Activated naive CD8-positive, alpha-beta T cell treated with anti-CD3 and anti-CD28 coated beads, Interleukin-2, amount 10 ng/mL, durations not matched to agents 7 days and 5 days (primary cell): ENCODE measurements at regions not wholly inside any gene's neighbourhood (a gene's known extent, or its start where the extent isn't known, plus 50 kb on each side); places are given as distances from the start of the nearest gene placed in this dataset.
"Not testable (repeated sequence)": the region's sequence is repeated elsewhere in the genome, so short reads cannot be mapped to it uniquely, and the experiment has no call there.

Experiments used
- ATAC-seq: fragments of 150-1000 bp; cut with Tn5 transposase; one replicate; pipeline ENCODE4 v1.10.0; 2021; ENCODE audit warnings: low read depth, moderate library complexity
- POLR2A ChIA-PET: fragments of 350-600 bp; sonication (Branson Sonifier 250); formaldehyde crosslinking; loops from one replicate; lab custom pipeline; 2021; ENCODE audit warnings: antibody characterized with exemption; lab: Charles Lee
- DNase-seq: peaks from one replicate; pipeline ENCODE4 v3.0.0; 2021
- H3K27ac Mint-ChIP-seq: one replicate; pipeline ENCODE4 v1.8.0; 2022; ENCODE audit warnings: mild to moderate bottlenecking, mixed read lengths
- H3K27me3 Mint-ChIP-seq: one replicate; pipeline ENCODE4 v1.8.0; 2022; ENCODE audit warnings: mild to moderate bottlenecking, moderate library complexity, mixed read lengths
- H3K36me3 Mint-ChIP-seq: one replicate; pipeline ENCODE4 v1.8.0; 2021; ENCODE audit warnings: mild to moderate bottlenecking, mixed read lengths
- H3K4me1 Mint-ChIP-seq: one replicate; pipeline ENCODE4 v1.8.0; 2021; ENCODE audit warnings: mixed read lengths
- H3K4me3 Mint-ChIP-seq: one replicate; pipeline ENCODE4 v1.8.0; 2022; ENCODE audit warnings: mild to moderate bottlenecking, moderate library complexity, mixed read lengths
- H3K9me3 Mint-ChIP-seq: one replicate; pipeline ENCODE4 v1.8.0; 2021; ENCODE audit warnings: mixed read lengths

GRCh38 chr11:23573429-23573828 is 713.2 kb upstream of the CCDC179 start:
- H3K9me3 Mint-ChIP-seq, result no peaks in the 10 kb centered on the region
- ATAC-seq, result no peak
- H3K4me1 Mint-ChIP-seq, result no peaks in the 10 kb centered on the region
- H3K27me3 Mint-ChIP-seq, result no peaks in the 10 kb centered on the region
- no peak overlapping the region for H3K4me3 Mint-ChIP-seq
- POLR2A ChIA-PET, result no interaction called here
- no peaks in the 10 kb centered on the region for H3K36me3 Mint-ChIP-seq
- DNase-seq, result no peak
- no peak overlapping the region for H3K27ac Mint-ChIP-seq

GRCh38 chr11:23574149-23574548 is 713.9 kb upstream of the CCDC179 start:
- Mint-ChIP-seq H3K27me3 (no peaks in the 10 kb centered on the region), H3K4me3 (no peak overlapping the region), H3K27ac (no peak overlapping the region), H3K4me1 (no peaks in the 10 kb centered on the region), H3K36me3 (no peaks in the 10 kb centered on the region), H3K9me3 (no peaks in the 10 kb centered on the region)
- DNase-seq, result no peak
- POLR2A ChIA-PET, result no interaction called here
- ATAC-seq, result no peak

- H3K27ac Mint-ChIP-seq, result no peak overlapping the region
- DNase-seq, result no peak
- no peak overlapping the region for H3K4me3 Mint-ChIP-seq
- no peaks in the 10 kb centered on the region for H3K36me3 Mint-ChIP-seq
- H3K4me1 Mint-ChIP-seq, result no peaks in the 10 kb centered on the region
- POLR2A ChIA-PET, result no interaction called here
- ATAC-seq, result no peak
- no peaks in the 10 kb centered on the region for H3K9me3 Mint-ChIP-seq
- no peaks in the 10 kb centered on the region for H3K27me3 Mint-ChIP-seq
Observed at GRCh38 chr11:23577296-23577695, 717.0 kb upstream of the CCDC179 start.

- no peaks in the 10 kb centered on the region for H3K4me1 Mint-ChIP-seq
- H3K27ac Mint-ChIP-seq, result no peak overlapping the region
- H3K27me3 Mint-ChIP-seq, result no peaks in the 10 kb centered on the region
- no peaks in the 10 kb centered on the region for H3K9me3 Mint-ChIP-seq
- H3K36me3 Mint-ChIP-seq, result no peaks in the 10 kb centered on the region
- ATAC-seq (no peak), DNase-seq (no peak)
- no peak overlapping the region for H3K4me3 Mint-ChIP-seq
- POLR2A ChIA-PET, result no interaction called here
Observed at GRCh38 chr11:23585416-23586104, 725.3 kb upstream of the CCDC179 start.

- Mint-ChIP-seq H3K4me3 (no peak overlapping the region), H3K36me3 (no peaks in the 10 kb centered on the region), H3K4me1 (no peaks in the 10 kb centered on the region), H3K9me3 (no peaks in the 10 kb centered on the region), H3K27me3 (no peaks in the 10 kb centered on the region), H3K27ac (no peak overlapping the region)
- ATAC-seq (no peak), DNase-seq (no peak)
- POLR2A ChIA-PET, result no interaction called here
Observed at GRCh38 chr11:23586173-23586572, 725.9 kb upstream of the CCDC179 start.

- Mint-ChIP-seq H3K9me3 (no peaks in the 10 kb centered on the region), H3K27ac (no peak overlapping the region), H3K27me3 (no peaks in the 10 kb centered on the region), H3K4me3 (no peak overlapping the region), H3K36me3 (no peaks in the 10 kb centered on the region), H3K4me1 (no peaks in the 10 kb centered on the region)
- DNase-seq (no peak), ATAC-seq (no peak)
- POLR2A ChIA-PET, result no interaction called here
Observed at GRCh38 chr11:23590596-23591308, 730.5 kb upstream of the CCDC179 start.

- POLR2A ChIA-PET, result no interaction called here
- Mint-ChIP-seq H3K27ac (no peak overlapping the region), H3K36me3 (no peaks in the 10 kb centered on the region)
Observed at GRCh38 chr11:23594755-23595154, 734.5 kb upstream of the CCDC179 start.

GRCh38 chr11:23604966-23605365 is 744.7 kb upstream of the CCDC179 start:
- Mint-ChIP-seq H3K27ac (no peak overlapping the region), H3K36me3 (no peaks in the 10 kb centered on the region), H3K4me1 (no peaks in the 10 kb centered on the region), H3K4me3 (no peak overlapping the region), H3K9me3 (no peaks in the 10 kb centered on the region), H3K27me3 (no peaks in the 10 kb centered on the region)
- no peak for DNase-seq
- ATAC-seq, result no peak
- POLR2A ChIA-PET, result no interaction called here

More at GRCh38 chr11:23594755-23595154, 734.5 kb upstream of the CCDC179 start:
- Mint-ChIP-seq H3K4me3 (no peak overlapping the region), H3K9me3 (peaks cover 4% of the 10 kb centered on the region), H3K4me1 (no peaks in the 10 kb centered on the region), H3K27me3 (no peaks in the 10 kb centered on the region)
- DNase-seq (no peak), ATAC-seq (no peak)

GRCh38 chr11:23606191-23606590 is 745.9 kb upstream of the CCDC179 start:
- no peaks in the 10 kb centered on the region for H3K4me1 Mint-ChIP-seq
- H3K27ac Mint-ChIP-seq, result no peak overlapping the region
- ATAC-seq (no peak), DNase-seq (no peak)
- H3K9me3 Mint-ChIP-seq, result no peaks in the 10 kb centered on the region
- no peaks in the 10 kb centered on the region for H3K36me3 Mint-ChIP-seq
- POLR2A ChIA-PET, result no interaction called here
- no peak overlapping the region for H3K4me3 Mint-ChIP-seq
- H3K27me3 Mint-ChIP-seq, result no peaks in the 10 kb centered on the region

- POLR2A ChIA-PET, result no interaction called here
- no peaks in the 10 kb centered on the region for H3K36me3 Mint-ChIP-seq
- no peak for DNase-seq
- H3K9me3 Mint-ChIP-seq, result peaks cover 1% of the 10 kb centered on the region
- H3K4me1 Mint-ChIP-seq, result no peaks in the 10 kb centered on the region
- no peak overlapping the region for H3K27ac Mint-ChIP-seq
- H3K27me3 Mint-ChIP-seq, result no peaks in the 10 kb centered on the region
- H3K4me3 Mint-ChIP-seq, result no peak overlapping the region
- no peak for ATAC-seq
Observed at GRCh38 chr11:23611726-23612125, 751.5 kb upstream of the CCDC179 start.

GRCh38 chr11:23620617-23621016 is 760.3 kb upstream of the CCDC179 start:
- Mint-ChIP-seq H3K4me1 (no peaks in the 10 kb centered on the region), H3K27ac (no peak overlapping the region), H3K27me3 (no peaks in the 10 kb centered on the region), H3K36me3 (no peaks in the 10 kb centered on the region), H3K9me3 (no peaks in the 10 kb centered on the region), H3K4me3 (no peak overlapping the region)
- POLR2A ChIA-PET, result no interaction called here
- DNase-seq (no peak), ATAC-seq (no peak)

- POLR2A ChIA-PET, result no interaction called here
- H3K36me3 Mint-ChIP-seq, result no peaks in the 10 kb centered on the region
- no peaks in the 10 kb centered on the region for H3K27me3 Mint-ChIP-seq
- H3K4me1 Mint-ChIP-seq, result no peaks in the 10 kb centered on the region
- no peak for ATAC-seq
- no peaks in the 10 kb centered on the region for H3K9me3 Mint-ChIP-seq
- H3K4me3 Mint-ChIP-seq, result no peak overlapping the region
- no peak for DNase-seq
- H3K27ac Mint-ChIP-seq, result no peak overlapping the region
Observed at GRCh38 chr11:23632293-23632692, 772.0 kb upstream of the CCDC179 start.

- DNase-seq (no peak), ATAC-seq (no peak)
- Mint-ChIP-seq H3K4me3 (no peak overlapping the region), H3K36me3 (no peaks in the 10 kb centered on the region), H3K4me1 (no peaks in the 10 kb centered on the region), H3K27ac (no peak overlapping the region), H3K9me3 (peaks cover 2% of the 10 kb centered on the region), H3K27me3 (no peaks in the 10 kb centered on the region)
- POLR2A ChIA-PET, result no interaction called here
Observed at GRCh38 chr11:23644443-23644842, 784.2 kb upstream of the CCDC179 start.

- ATAC-seq, H3K36me3 Mint-ChIP-seq, POLR2A ChIA-PET, H3K27me3 Mint-ChIP-seq, H3K27ac Mint-ChIP-seq, H3K4me1 Mint-ChIP-seq, H3K9me3 Mint-ChIP-seq, H3K4me3 Mint-ChIP-seq, DNase-seq: not testable (repeated sequence)
Observed at GRCh38 chr11:23652336-23652735, 792.1 kb upstream of the CCDC179 start.
